Liver (tissue), 8 donors: ENCODE measurements at regions not wholly inside any gene's neighbourhood (a gene's known extent, or its start where the extent isn't known, plus 50 kb on each side); places are given as distances from the start of the nearest gene placed in this dataset.

Source experiments
- DNase-seq: peaks from one replicate; pipeline ENCODE4 v3.0.0-alpha.2; 2017; ENCODE audit warnings: low spot score
- H3K27ac ChIP-seq, 2 donors: one replicate each; pipeline ENCODE4 v1.7.0; 2013; ENCODE audit warnings: inconsistent platforms in 2 of 2, low read length in 2 of 2, control low read depth in 1 of 2, low read depth in 1 of 2, mild to moderate bottlenecking in 1 of 2
- H3K27me3 ChIP-seq, 4 donors: one replicate each; pipeline versions ENCODE4 v1.6.1 to v1.7.0; 2013; ENCODE audit warnings: low read length in 3 of 4, inconsistent platforms in 1 of 4, mild to moderate bottlenecking in 1 of 4, moderate library complexity in 1 of 4; ENCODE audit not compliant: control insufficient read depth in 4 of 4, insufficient read depth in 4 of 4
- H3K36me3 ChIP-seq, 4 donors: one replicate each; pipeline versions ENCODE4 v1.6.1 to v1.7.0; 2013; ENCODE audit warnings: low read length in 3 of 4, mild to moderate bottlenecking in 3 of 4, low read depth in 1 of 4, moderate library complexity in 1 of 4; ENCODE audit not compliant: control insufficient read depth in 4 of 4, insufficient read depth in 3 of 4
- H3K4me1 ChIP-seq, 4 donors: one replicate each; pipeline versions ENCODE4 v1.6.1 to v1.7.0; 2013; ENCODE audit warnings: low read length in 3 of 4, mild to moderate bottlenecking in 3 of 4, moderate library complexity in 1 of 4; ENCODE audit not compliant: control insufficient read depth in 4 of 4, insufficient read depth in 4 of 4
- H3K4me3 ChIP-seq, 3 donors: one replicate each; pipeline versions ENCODE4 v1.6.1 to v1.7.0; 2013; ENCODE audit warnings: low read length in 3 of 3, control low read depth in 1 of 3, low read depth in 1 of 3, mild to moderate bottlenecking in 1 of 3
- H3K9ac ChIP-seq, 2 donors: one replicate each; pipeline ENCODE4 v1.7.0; 2013; ENCODE audit warnings: low read length in 2 of 2, mild to moderate bottlenecking in 2 of 2, moderate library complexity in 2 of 2, control low read depth in 1 of 2, low read depth in 1 of 2
- H3K9me3 ChIP-seq, 4 donors: one replicate each; pipeline versions ENCODE4 v1.6.1 to v1.7.0; 2013; ENCODE audit warnings: low read length in 3 of 4; ENCODE audit not compliant: control insufficient read depth in 4 of 4
- ATF3 ChIP-seq: IDR thresholded peaks from 2 replicates; pipeline ENCODE4 v1.6.1; 2016; ENCODE audit warnings: antibody characterized with exemption
- CTCF ChIP-seq: fragments of 150-350 bp; IDR thresholded peaks from 2 replicates; pipeline ENCODE4 v1.5.1; 2017; ENCODE audit warnings: improper control_type of control experiment, low read depth, low read length; ENCODE audit not compliant: missing input control
- HNF4A ChIP-seq, 2 donors: conservative IDR thresholded peaks; 2 replicates each; pipeline ENCODE4 v1.6.1; 2016; ENCODE audit warnings: antibody characterized with exemption in 2 of 2, mild to moderate bottlenecking in 2 of 2
- RXRA ChIP-seq, 2 donors: IDR thresholded peaks; 2 replicates each; pipeline ENCODE4 v1.6.1; 2017 to 2018; ENCODE audit warnings: antibody characterized with exemption in 2 of 2, mild to moderate bottlenecking in 1 of 2
- SP1 ChIP-seq: IDR thresholded peaks from 2 replicates; pipeline ENCODE4 v1.6.1; 2018; ENCODE audit warnings: antibody characterized with exemption, mild to moderate bottlenecking
- ZBTB33 ChIP-seq: IDR thresholded peaks from 2 replicates; pipeline ENCODE4 v1.6.1; 2016; ENCODE audit warnings: antibody characterized with exemption
- WGBS: extraction: QIAGEN DNeasy Blood & Tissue Kit; methylation state at CpG from one replicate; pipeline ENCODE4 v1.1.7; 2013; 5-methylcytosine and 5-hydroxymethylcytosine counted together
- donor health status: healthy.
- donor health status: healthy.
- donor health status: healthy.
- donor health status: healthy.
- donor health status: healthy.

- H3K27ac ChIP-seq, result no peak overlapping the region
- H3K9me3 ChIP-seq, result no peaks in the 10 kb centered on the region
- no peak overlapping the region for H3K9ac ChIP-seq
- no peaks in the 10 kb centered on the region for H3K4me1 ChIP-seq
- no peak for DNase-seq
- no peaks in the 10 kb centered on the region for H3K36me3 ChIP-seq
- 42% methylated on average over 2 of the region's 2 CpGs for WGBS
- H3K4me3 ChIP-seq, result no peak overlapping the region
- H3K27me3 ChIP-seq, result no peaks in the 10 kb centered on the region
- TF ChIP-seq SP1, result no peak
- no peak for TF ChIP-seq ZBTB33
These were observed 580.5 kb upstream of the STXBP6 start for GRCh38 chr14:25630447-25630846.

GRCh38 chr14:25628978-25629377, 579.0 kb upstream of the STXBP6 start:
- Histone ChIP-seq H3K27me3 (no peaks in the 10 kb centered on the region), H3K36me3 (no peaks in the 10 kb centered on the region), H3K27ac (no peak overlapping the region), H3K9me3 (no peaks in the 10 kb centered on the region), H3K4me3 (no peak overlapping the region), H3K4me1 (no peaks in the 10 kb centered on the region), H3K9ac (no peak overlapping the region)
- WGBS, result 62% methylated on average over 2 of the region's 2 CpGs
- no peak for DNase-seq
- TF ChIP-seq HNF4A (conservative IDR thresholded peaks at IDR 0.05) (no peak), CTCF (no peak)

GRCh38 chr14:25628390-25628789, 578.4 kb upstream of the STXBP6 start:
- H3K4me1 ChIP-seq, result no peaks in the 10 kb centered on the region

More at GRCh38 chr14:25628390-25628789, 578.4 kb upstream of the STXBP6 start:
- WGBS, result 84% methylated on average over 2 of the region's 2 CpGs
- no peak for TF ChIP-seq CTCF
- TF ChIP-seq ATF3, result no peak
- no peak for TF ChIP-seq RXRA (IDR thresholded peaks at IDR 0.05)
- no peaks in the 10 kb centered on the region for H3K36me3 ChIP-seq
- H3K9ac ChIP-seq, result no peak overlapping the region
- H3K4me3 ChIP-seq, result no peak overlapping the region
- no peaks in the 10 kb centered on the region for H3K9me3 ChIP-seq
- no peak overlapping the region for H3K27ac ChIP-seq
- no peak for DNase-seq
- H3K27me3 ChIP-seq, result no peaks in the 10 kb centered on the region
